Activated CD4-positive, alpha-beta T cell treated with anti-CD3 and anti-CD28 coated beads, Interleukin-2, amount 10 ng/mL, durations not matched to agents 24 days and 14 days (primary cell): ENCODE measurements at regions not wholly inside any gene's neighbourhood (a gene's known extent, or its start where the extent isn't known, plus 50 kb on each side); places are given as distances from the start of the nearest gene placed in this dataset.
"Not testable (repeated sequence)": the region's sequence is repeated elsewhere in the genome, so short reads cannot be mapped to it uniquely, and the experiment has no call there.

Experiments used
- DNase-seq: peaks from one replicate; pipeline ENCODE4 v3.0.0; 2022
- H3K27ac Mint-ChIP-seq: one replicate; pipeline ENCODE4 v1.8.0; 2022; ENCODE audit warnings: mild to moderate bottlenecking, mixed read lengths
- H3K27me3 Mint-ChIP-seq: one replicate; pipeline ENCODE4 v1.8.0; 2022; ENCODE audit warnings: mixed read lengths
- H3K36me3 Mint-ChIP-seq: one replicate; pipeline ENCODE4 v1.8.0; 2022; ENCODE audit warnings: low read depth, mild to moderate bottlenecking, mixed read lengths
- H3K4me1 Mint-ChIP-seq: one replicate; pipeline ENCODE4 v1.8.0; 2021; ENCODE audit warnings: mixed read lengths
- H3K4me3 Mint-ChIP-seq: one replicate; pipeline ENCODE4 v1.8.0; 2022; ENCODE audit warnings: mild to moderate bottlenecking, moderate library complexity, mixed read lengths
- H3K9me3 Mint-ChIP-seq: one replicate; pipeline ENCODE4 v1.8.0; 2021; ENCODE audit warnings: mixed read lengths
- intact Hi-C: fragments of 100-400 bp; cut with micrococcal nuclease; formaldehyde crosslinking; loops from one replicate; pipeline ENCODE4 v1.15.1; 2023

DNA sequence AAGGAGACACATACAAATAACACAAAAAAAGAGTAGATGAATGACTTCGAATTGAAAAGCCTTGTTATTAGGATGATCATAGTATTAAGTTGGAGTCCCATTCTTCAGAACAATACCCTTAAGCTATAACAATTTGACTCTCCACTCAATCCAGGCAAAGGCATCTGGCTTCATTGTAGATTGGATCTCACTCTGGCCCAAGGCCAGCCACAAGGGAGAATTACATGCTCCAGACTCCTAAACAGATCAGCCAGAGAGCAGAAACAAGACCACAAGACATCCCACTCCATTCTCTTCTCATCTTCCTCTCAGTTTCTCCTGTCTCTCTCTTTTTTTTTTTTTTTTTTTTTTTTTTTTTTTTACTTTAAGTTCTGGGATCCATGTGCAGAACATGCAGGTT lies 213.9 kb downstream of the DHX15 start:
- Mint-ChIP-seq H3K27ac (no peak overlapping the region), H3K4me1 (no peaks in the 10 kb centered on the region), H3K36me3 (no peaks in the 10 kb centered on the region), H3K4me3 (no peak overlapping the region), H3K27me3 (no peaks in the 10 kb centered on the region), H3K9me3 (peaks cover 3% of the 10 kb centered on the region)
- intact Hi-C loops, result no loop called here
- DNase-seq, result no peak

DNA sequence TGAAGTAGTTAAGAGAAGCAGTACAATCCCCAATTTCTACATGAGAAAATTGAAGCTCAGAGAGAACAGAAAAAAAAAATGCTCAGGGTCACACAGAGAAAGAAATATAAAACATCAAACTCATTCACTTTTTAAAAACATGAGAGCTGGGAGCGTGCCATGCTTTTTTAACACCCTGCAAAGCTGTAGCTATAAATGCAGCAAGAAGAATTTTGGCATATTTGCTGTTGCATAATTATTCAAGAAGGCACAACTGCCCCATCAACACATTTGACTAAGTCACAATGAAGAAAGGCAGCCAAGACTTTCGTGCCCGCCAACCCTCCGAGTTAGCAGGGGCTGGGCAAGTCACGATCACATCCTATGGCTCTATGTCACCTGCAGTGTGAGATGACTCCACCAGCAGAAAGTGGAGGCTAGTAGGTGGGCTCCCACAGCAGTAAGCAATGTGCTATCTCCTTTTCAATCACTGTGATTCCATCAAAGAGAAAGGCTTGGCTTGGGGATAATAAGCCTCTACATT lies 214.8 kb downstream of the DHX15 start:
- intact Hi-C loops, result no loop called here
- no peaks in the 10 kb centered on the region for H3K4me1 Mint-ChIP-seq
- no peaks in the 10 kb centered on the region for H3K9me3 Mint-ChIP-seq
- H3K27ac Mint-ChIP-seq, result no peak overlapping the region
- DNase-seq, result no peak
- no peak overlapping the region for H3K4me3 Mint-ChIP-seq
- no peaks in the 10 kb centered on the region for H3K36me3 Mint-ChIP-seq
- no peaks in the 10 kb centered on the region for H3K27me3 Mint-ChIP-seq

DNA sequence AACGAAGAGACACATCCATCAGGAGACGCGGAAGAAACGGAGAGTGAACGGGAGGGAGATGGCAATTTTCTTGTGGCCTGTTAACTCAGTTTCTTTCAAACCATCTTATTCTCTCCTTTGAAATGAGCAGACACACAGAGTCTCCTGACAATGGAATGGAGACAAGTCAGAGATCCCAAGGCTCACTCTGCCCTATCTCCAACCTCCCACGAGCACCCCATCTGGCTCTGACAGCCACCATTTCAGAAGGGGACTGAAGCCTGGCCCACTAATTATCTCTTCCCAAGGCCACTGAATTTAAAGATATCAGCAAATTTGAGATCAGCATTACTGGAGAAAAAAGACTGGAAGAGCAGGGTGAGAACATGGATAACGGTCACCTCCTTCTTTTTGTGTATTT lies 215.6 kb downstream of the DHX15 start:
- intact Hi-C loops, result no loop called here
- H3K36me3 Mint-ChIP-seq, result no peaks in the 10 kb centered on the region
- no peak overlapping the region for H3K4me3 Mint-ChIP-seq
- H3K27ac Mint-ChIP-seq, result no peak overlapping the region
- DNase-seq, result no peak
- H3K27me3 Mint-ChIP-seq, result no peaks in the 10 kb centered on the region
- H3K4me1 Mint-ChIP-seq, result no peaks in the 10 kb centered on the region
- no peaks in the 10 kb centered on the region for H3K9me3 Mint-ChIP-seq

DNA sequence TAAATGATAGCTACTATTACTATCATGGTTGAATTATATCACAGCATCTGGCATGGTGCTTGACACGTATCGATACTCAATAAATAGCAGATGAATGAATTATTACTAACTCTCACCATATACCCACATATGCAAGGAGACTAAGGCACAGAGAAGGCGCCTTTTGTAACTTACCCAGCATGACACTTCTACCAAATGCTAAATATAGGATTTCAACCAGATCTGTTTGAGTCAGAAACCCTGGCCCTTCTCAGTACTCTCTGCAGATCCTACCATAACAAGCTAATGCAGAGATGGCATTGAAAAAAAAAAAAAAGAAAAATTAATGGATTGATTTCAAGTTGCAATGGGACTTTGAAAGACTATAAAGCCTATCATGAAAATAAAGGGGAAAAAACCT lies 219.5 kb downstream of the DHX15 start:
- Mint-ChIP-seq H3K4me1 (no peaks in the 10 kb centered on the region), H3K27me3 (no peaks in the 10 kb centered on the region), H3K27ac (no peak overlapping the region), H3K9me3 (no peaks in the 10 kb centered on the region), H3K4me3 (no peak overlapping the region), H3K36me3 (no peaks in the 10 kb centered on the region)
- intact Hi-C loops, result no loop called here
- no peak for DNase-seq

DNA sequence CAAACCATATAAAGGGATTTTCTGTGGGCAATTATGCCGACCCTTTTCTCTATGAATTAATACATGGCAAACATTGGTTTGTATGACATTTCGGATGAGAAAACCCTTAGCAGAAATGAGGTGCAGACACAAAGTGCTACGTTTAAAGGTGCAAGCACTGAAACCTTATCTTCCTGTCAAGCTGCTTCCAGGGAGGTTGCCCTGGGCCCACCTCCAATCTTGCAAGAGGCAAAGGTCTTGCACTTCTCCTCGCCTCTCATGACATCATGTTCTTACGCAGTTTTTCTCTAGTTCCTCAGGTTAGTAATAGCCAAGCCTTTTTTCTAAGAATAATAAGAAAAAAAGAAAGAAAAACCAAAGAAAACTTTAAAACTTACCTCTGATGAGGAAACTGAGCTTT lies 220.1 kb downstream of the DHX15 start:
- intact Hi-C loops, result no loop called here
- no peak overlapping the region for H3K27ac Mint-ChIP-seq
- no peaks in the 10 kb centered on the region for H3K9me3 Mint-ChIP-seq
- no peak for DNase-seq
- no peaks in the 10 kb centered on the region for H3K27me3 Mint-ChIP-seq
- no peaks in the 10 kb centered on the region for H3K36me3 Mint-ChIP-seq
- H3K4me3 Mint-ChIP-seq, result no peak overlapping the region
- no peaks in the 10 kb centered on the region for H3K4me1 Mint-ChIP-seq

DNA sequence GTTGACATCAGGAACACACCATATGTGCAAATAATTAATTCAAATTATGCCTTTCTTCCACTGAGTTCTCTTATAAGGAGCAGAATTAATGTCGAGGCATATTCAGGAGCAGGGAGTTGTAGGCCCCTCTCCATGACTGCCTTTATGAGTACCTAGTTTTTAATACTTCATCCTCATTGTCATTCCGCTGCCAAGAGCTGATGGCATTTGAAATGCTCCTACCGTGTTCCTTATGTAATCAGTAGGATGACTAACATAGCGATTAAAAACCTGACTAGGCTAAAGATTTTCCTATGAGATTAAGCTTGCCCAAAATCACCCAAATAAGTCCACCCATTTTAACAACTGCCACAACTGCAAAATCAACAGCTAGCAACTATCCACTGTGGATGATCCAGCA lies 220.6 kb downstream of the DHX15 start:
- Mint-ChIP-seq H3K4me1 (no peaks in the 10 kb centered on the region), H3K36me3 (no peaks in the 10 kb centered on the region), H3K9me3 (no peaks in the 10 kb centered on the region), H3K27me3 (no peaks in the 10 kb centered on the region), H3K27ac (no peak overlapping the region), H3K4me3 (no peak overlapping the region)
- DNase-seq, result no peak
- intact Hi-C loops, result no loop called here

DNA sequence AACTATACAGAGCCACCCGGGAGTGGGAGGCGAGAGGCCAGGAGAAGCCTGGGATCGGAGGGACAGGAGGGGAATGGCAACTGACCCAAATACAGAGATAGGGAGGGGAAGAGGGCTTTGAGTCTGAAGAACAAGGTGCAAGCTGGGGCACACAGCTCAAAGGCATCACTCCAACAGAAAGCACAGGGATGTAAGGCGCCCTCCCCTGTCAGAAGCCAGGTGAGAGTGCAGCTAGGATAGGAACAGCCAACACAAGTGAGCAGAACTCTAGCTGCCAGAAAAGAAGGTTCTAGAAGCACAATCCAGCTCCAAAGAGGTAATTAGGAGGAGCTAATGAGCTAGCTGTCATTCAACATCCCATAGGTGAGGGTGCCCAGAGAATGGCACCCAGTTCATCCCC lies 232.2 kb downstream of the DHX15 start:
- Mint-ChIP-seq H3K4me1 (no peaks in the 10 kb centered on the region), H3K27me3 (no peaks in the 10 kb centered on the region), H3K36me3 (no peaks in the 10 kb centered on the region), H3K4me3 (no peak overlapping the region), H3K9me3 (no peaks in the 10 kb centered on the region), H3K27ac (no peak overlapping the region)
- no peak for DNase-seq
- intact Hi-C loops, result no loop called here

DNA sequence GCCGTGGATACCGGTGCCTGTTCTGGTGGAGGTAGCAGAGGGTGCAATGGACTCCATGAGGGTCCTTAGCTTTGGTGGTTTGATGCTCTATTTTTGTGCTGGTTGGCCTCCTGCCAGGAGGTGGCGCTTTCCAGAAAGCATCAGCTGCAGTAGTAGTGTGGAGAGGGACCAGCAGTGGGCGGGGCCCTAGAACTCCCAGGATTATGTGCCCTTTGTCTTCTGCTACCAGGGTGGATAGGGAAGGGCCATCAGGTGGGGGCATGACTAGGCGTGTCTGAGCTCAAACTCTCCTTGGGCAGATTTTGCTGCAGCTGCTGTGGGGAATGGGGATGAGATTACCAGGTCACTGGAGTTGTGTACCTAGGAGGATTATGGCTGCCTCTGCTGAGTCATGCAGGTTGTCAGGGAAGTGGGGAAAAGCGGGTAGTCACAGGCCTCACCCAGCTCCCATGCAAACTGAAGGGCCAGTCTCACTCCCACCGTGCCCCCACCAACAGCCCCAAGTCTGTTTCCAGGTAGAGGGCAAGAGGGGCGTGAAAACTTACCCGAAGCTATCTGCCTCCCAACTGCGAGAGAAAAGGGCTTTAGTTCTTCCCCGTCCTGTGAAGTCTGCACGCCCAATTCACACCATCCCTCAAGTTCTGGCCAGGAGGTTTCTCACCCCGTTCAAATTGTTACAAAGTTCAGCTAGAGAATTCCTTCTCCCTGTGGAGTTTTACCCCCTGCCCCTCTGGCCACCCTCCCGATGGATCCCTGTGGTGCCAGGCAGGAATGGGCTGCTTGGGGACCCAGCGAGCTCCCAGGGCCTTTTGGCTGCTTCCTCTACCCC lies 235.0 kb downstream of the DHX15 start:
- H3K36me3 Mint-ChIP-seq, H3K27ac Mint-ChIP-seq, intact Hi-C loops, H3K4me1 Mint-ChIP-seq, H3K27me3 Mint-ChIP-seq, H3K4me3 Mint-ChIP-seq, H3K9me3 Mint-ChIP-seq, DNase-seq: not testable (repeated sequence)

DNA sequence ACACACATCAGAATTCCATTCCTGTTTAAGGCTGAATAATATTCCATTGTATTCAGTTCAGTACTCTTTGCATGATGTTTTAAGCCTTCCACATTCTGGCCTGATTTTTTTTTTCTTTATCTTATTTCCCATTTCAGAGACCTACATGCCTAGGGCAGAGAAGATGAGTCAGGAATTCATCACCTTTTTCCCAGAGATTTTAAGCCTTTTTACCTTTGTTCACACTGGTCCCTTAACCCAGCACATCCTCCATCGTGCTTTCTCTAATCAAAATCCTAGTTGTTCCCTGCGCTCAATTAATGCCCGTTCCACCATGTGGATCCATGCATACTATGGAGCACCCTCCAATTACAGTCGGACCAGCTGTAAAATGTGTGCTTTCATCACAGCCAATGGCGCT lies 245.1 kb downstream of the DHX15 start:
- Mint-ChIP-seq H3K27ac (no peak overlapping the region), H3K4me3 (no peak overlapping the region), H3K4me1 (no peaks in the 10 kb centered on the region), H3K36me3 (no peaks in the 10 kb centered on the region), H3K9me3 (no peaks in the 10 kb centered on the region), H3K27me3 (no peaks in the 10 kb centered on the region)
- intact Hi-C loops, result no loop called here
- no peak for DNase-seq

DNA sequence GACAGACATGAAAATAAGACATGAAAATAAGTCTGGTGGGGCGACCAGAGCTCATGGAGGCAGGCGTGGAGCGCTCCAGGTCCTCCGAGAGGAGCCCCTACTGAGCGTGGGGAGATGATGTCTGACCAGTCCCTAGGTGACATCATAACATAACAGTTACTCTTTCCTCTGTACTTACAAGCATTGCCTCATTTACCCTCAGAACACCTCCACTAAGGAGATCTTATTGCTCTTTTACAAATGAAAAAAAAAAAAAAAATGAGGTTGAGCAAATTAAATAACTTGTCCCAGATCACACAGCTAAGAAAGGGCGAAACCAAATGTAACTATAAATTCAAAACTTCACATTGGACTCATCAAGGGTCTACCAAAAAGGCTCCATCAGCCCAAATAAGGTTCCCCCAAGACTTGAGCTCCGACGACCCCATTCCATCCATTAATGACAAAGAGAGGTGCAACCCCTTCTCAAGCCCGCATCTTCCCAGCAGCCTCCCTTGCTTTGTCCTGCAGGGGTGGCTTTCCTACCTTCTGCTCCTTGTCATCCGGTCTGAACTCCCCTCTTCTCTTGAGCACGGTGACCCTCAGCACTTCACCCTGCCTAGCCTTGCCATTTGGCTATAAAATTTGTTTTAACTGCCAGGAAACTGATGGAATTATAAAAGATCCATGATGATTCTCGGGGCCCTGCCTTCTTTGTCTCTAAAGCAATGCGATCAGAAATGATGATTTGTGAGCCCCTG lies 246.7 kb downstream of the DHX15 start:
- no peak for DNase-seq
- intact Hi-C loops, result no loop called here
- Mint-ChIP-seq H3K4me3 (no peak overlapping the region), H3K36me3 (no peaks in the 10 kb centered on the region), H3K27ac (no peak overlapping the region), H3K4me1 (no peaks in the 10 kb centered on the region), H3K9me3 (no peaks in the 10 kb centered on the region), H3K27me3 (no peaks in the 10 kb centered on the region)

DNA sequence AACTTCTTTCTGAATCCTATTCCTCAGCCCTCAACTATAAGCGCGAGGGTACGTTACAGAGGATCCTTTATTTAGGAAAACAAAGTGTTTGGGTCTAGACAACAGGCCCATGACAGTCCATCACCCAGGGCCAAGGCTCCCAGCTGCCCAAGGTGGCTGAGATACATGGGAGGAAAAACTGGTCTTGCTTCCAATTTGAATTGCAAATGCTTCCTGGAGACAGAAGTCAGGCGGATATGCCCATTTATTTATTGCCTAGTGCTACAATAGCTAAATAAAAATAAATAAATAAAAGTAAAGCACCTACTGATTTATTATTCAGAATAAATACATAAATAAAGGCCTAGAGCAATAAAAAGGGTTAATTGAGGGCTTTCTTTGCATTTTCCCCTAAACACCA lies 248.7 kb downstream of the DHX15 start:
- H3K27me3 Mint-ChIP-seq, result no peaks in the 10 kb centered on the region
- no peak overlapping the region for H3K4me3 Mint-ChIP-seq
- intact Hi-C loops, result no loop called here
- H3K4me1 Mint-ChIP-seq, result no peaks in the 10 kb centered on the region
- H3K27ac Mint-ChIP-seq, result no peak overlapping the region
- no peaks in the 10 kb centered on the region for H3K36me3 Mint-ChIP-seq
- no peak for DNase-seq
- no peaks in the 10 kb centered on the region for H3K9me3 Mint-ChIP-seq

DNA sequence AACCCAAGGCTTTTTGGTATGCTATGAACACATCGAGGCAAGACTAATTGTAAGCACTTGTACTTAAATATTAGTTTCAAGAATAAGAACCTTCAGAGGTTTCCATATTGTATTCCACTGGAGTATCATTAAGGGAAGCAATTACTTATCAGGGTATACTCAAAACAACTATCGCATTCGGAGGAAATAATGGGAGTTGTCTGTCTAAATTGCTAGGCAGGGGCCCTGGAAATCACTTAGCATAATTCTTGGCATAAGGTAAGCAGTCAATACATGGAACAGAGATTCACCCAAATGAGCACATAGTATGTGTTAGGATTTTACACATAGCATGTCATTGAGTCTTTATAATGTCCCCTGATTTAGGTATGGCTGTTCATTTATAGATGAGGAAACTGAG lies 249.4 kb downstream of the DHX15 start:
- Mint-ChIP-seq H3K36me3 (no peaks in the 10 kb centered on the region), H3K4me1 (no peaks in the 10 kb centered on the region), H3K27ac (no peak overlapping the region), H3K27me3 (no peaks in the 10 kb centered on the region), H3K9me3 (no peaks in the 10 kb centered on the region), H3K4me3 (no peak overlapping the region)
- DNase-seq, result no peak
- intact Hi-C loops, result no loop called here

DNA sequence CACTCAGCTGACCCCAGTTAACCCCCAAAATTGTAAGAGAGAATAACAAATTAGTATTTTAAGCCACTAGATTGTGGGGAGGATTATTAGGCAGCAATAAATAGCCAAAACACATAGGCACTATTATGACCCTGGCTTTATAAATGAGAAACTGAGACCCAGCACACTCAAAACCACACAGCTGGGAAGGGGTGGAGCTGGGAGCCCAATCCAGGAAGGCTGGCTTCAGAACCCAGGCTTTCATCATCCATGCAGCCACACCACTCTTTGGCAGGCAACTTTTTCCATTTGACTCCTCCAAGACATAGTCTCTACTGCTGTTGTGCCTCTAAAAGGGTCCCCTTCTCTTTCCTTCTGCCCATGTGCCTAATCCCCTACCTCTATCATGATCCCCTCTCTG lies 253.8 kb downstream of the DHX15 start:
- no peaks in the 10 kb centered on the region for H3K36me3 Mint-ChIP-seq
- H3K27ac Mint-ChIP-seq, result no peak overlapping the region
- H3K9me3 Mint-ChIP-seq, result no peaks in the 10 kb centered on the region
- intact Hi-C loops, result no loop called here
- DNase-seq, result no peak
- no peak overlapping the region for H3K4me3 Mint-ChIP-seq
- no peaks in the 10 kb centered on the region for H3K27me3 Mint-ChIP-seq
- no peaks in the 10 kb centered on the region for H3K4me1 Mint-ChIP-seq

DNA sequence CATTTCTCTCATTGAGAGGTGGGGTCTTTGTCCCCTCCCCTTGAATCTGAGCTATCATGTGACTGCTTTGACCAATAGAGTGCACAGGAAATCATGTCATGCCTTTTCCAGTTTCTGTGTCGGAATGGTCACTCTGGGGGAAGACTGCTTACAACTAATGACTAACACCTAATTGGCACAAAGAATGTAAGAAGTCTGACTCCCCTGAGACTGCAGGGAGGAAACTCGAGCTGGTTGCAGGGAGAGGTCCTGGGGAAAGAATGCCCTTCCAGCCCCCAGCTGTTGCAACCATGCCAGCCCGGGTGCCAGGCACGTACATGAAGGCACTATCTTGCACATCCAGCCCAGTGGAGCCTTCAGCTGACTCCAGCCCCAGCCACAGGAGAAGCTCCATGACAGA lies 254.2 kb downstream of the DHX15 start:
- DNase-seq, result no peak
- intact Hi-C loops, result no loop called here
- Mint-ChIP-seq H3K27ac (no peak overlapping the region), H3K27me3 (no peaks in the 10 kb centered on the region), H3K36me3 (no peaks in the 10 kb centered on the region), H3K4me3 (no peak overlapping the region), H3K4me1 (no peaks in the 10 kb centered on the region), H3K9me3 (no peaks in the 10 kb centered on the region)
